ENCODE measurements at regions not wholly inside any gene's neighbourhood (a gene's known extent, or its start where the extent isn't known, plus 50 kb on each side); places are given as distances from the start of the nearest gene placed in this dataset.

- no peak for DNase-seq
Measured at GRCh38 chr11:129324533-129325175, 51.0 kb upstream of the BARX2 start.

- DNase-seq = no peak
Measured at GRCh38 chr11:129323896-129324502, 51.6 kb upstream of the BARX2 start.

DNA sequence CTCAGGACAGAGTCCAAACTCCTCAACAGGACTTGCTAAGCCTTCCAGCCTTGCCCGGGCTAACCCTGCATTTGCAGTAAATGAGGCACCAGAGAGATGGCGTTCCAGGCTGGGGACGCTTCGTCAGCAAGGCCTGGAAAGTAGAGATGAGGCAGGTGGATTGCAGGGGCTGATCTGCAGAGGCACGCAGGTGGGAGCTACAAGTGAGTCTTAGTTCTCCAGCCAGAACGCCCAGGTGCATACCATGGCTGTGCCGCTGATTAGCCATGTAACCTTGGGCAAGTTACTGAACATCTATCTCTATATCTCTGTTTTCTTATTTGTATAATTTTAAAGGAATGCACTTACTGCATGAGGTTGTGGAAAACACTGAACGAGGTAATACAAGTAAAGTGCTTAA lies 52.7 kb upstream of the BARX2 start:
- no peak for DNase-seq

DNA sequence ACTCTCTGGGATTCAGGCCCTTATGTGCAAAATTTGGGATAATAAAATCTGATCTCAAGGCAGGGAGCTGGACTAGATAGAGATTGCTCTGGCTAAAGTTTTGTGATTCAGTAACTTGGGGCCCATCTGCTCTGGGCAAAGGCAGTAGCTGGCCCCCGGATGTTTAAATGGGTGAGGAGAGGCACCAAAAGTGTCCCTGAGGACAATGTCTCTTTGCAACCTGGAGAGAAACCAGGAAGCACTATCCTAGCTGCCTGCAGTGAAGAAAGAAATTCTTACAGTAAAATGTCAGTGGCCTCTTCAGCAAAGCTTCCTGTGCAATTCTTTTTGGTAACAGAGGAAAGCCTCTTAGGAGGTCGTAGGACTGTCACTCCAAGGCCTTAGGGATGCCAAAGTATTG lies 54.6 kb upstream of the BARX2 start:
- no peak for DNase-seq

DNA sequence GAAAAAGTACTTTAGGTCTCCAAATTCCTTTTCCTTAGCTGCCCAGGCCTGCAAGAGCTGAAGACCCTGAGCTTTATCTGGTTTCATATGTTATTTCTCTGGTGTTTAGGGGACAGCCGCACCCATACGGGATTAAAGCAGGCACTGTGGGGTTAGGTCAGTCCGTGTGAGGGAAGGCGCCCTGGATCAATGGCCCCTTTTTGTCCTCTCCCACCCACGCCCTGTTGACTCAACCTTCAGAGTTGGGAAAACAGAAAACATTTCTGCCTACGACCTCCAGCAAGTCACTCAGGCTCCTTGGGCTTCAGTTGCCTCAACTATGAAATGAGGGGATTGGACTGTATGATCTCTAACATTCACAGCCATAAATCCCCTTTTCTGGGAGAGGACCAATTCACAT lies 55.2 kb upstream of the BARX2 start:
- no peak for DNase-seq

- no peak for DNase-seq
Measured at GRCh38 chr11:129319751-129320150, 55.9 kb upstream of the BARX2 start.

DNA sequence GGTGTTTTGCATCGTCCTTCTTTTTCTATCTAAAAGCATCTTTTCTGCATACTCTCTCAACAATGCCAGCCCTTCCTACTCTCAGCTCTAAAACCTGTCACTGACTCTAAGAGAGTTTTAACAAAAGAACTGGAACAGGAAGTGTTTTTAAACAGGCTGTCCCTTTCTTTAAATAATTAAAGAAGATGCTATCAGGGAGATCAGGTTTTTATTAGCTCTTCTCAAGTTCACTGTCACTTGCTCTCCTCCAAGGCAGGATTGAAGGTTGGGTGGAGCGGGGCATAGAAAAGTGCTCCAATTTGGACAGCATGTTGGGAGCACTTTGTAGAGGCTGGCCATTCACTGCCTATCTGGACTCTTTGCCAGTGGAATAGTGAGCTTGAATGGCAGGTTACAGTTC lies 56.4 kb upstream of the BARX2 start:
- DNase-seq = no peak

DNA sequence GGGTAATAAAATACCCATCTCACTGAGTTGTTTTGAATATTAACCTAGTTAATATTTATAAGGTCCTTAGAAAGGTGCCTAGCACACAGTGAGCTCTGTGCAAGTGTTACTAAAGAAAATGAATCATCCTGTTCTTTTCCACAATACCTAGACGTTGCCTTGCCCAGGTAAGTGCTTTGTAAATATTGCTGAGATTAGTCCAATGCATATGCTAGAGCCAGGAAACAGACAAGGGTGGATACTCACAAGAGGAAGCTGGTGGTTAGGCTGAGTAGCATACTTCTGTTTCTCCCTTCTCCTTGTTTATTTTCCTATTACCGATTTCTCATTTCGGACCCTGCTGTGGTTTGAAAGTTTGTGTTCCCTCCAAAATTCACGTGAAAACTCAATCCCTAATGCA lies 58.1 kb upstream of the BARX2 start:
- DNase-seq = peak; percentile 6

- DNase-seq = no peak
Measured at GRCh38 chr11:129316781-129317180, 58.9 kb upstream of the BARX2 start.

DNA sequence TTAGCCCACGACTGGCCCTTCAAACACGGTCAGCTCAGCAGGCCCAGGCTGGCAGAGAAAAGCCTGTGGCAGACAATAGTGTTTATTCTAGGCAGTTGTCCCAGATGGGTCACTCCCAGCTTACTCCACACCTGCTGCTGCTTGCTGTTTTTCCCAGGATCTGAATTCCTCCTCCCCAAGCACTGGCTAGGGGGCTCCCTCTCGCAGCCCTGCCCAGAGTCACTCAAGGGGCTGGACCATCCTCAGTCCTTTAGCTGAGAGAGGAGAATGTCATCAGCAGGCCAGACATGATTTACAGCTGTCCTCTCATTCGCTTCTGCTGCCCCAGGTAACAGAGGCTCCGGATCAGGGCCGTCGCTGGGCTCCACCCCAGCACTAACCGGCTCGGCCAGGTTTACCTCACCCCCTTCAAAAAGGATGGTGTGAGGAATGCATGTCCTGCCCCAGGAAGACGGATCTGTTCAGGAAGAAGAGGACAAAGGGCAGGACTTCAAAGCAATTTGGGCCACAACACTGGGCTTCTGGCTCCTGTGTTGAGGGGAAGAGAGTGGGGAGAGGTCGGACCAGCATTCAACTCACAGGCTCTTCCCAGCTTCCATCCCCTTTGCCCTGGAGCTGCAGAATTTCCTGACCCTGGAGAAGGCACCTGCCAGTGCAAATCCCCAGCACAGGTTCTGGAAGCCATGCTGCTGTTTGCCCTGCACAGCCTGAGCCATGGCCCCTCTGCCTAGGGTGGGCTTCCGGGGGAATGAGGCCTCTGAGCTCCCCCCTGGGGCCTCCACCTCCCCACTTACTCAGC lies 59.7 kb upstream of the BARX2 start:
- DNase-seq = peak; percentile 26

DNA sequence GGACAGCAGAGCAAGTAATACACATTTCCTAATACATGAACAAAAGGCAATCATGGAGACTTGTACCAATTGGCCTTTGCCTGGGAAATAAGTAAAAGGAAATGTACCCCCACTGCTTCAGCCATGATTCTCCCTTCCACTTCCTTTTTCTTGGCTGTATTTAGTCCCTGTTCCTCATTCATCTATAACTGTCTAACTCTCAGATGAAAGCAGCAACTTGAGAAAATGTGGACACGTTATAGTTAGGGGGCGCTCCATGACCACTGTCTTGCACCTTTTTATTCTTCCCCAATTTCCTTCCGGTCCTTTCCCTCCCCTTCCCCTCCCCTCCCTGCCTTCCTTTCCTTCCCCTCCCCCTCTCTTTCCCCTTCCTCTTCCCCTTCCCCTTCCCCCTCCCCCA lies 61.3 kb upstream of the BARX2 start:
- DNase-seq = no peak

DNA sequence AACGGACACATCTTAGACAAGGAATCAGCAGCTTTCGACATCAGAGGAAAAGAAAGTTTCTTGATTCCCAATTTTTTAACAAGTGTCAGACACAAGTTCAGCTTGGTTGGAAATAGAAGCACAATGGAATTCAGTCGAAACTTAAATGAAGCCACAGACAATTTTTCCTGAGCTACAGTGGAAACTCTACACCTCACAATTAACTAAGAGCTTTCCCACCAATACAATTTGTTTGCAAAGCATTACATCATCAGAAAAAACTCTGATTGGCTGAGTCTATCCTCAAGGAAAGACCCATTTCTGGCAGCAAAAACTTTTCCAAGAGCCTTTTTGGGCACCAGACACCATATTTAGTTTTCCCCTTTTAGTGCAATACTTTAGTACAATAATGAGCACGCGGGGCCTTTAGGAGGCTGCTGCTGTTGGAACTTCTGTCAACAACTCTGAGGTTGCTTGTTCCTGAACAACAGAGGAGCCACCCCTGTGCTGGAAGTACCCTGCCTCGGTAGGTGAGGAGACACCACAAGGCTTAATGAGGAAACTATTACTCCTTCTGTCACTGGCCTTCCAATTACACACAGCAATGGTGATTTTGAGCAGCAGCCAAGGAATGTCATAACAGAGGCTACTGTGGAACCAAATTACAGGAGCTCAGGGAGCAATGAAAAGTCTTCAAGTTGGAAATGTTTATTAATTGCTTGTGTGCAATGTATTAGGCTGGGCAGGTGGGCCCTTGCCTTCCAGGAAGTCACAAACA lies 61.9 kb upstream of the BARX2 start:
- DNase-seq = no peak

DNA sequence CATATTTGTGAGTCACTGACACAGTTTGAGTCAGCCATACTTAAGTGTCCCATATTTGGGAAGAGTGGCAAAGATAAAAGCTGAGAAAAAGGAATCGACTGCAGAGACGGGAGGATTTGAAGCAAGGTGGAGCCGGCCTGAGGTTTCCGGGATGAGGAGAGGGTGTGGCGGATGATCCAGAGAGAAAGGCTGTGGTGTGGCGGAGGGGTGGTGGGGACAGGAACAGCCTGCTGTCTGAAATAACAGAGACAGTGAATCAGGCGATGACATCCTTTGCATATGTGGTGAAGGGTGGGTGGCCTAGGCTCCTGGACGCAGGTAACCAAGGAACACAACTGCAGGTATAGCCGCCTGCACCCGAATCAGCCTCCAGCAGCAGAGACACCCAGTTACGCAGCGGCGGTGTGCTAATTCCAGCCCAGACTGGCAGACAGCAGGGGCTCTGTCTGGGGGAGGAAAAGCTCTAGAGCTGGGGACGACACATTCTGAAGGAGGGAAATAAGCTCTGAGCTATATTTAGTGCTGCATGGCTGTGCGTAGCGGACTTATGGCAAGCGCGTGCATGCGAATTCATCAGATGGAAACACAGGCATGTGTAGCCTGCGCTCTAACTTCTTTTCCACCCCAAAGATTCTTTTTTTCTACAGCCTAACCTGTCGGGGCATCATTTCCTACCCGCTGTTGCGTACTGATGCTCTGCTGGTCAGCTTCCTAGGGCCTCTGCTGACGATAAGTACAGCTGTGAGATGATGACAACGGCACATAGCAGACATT lies 62.7 kb upstream of the BARX2 start:
- no peak for DNase-seq

- DNase-seq = no peak
Measured at GRCh38 chr11:129308241-129308865, 67.3 kb upstream of the BARX2 start.

GRCh38 chr11:129307162-129307561 lies 68.5 kb upstream of the BARX2 start:
- no peak for DNase-seq

DNA sequence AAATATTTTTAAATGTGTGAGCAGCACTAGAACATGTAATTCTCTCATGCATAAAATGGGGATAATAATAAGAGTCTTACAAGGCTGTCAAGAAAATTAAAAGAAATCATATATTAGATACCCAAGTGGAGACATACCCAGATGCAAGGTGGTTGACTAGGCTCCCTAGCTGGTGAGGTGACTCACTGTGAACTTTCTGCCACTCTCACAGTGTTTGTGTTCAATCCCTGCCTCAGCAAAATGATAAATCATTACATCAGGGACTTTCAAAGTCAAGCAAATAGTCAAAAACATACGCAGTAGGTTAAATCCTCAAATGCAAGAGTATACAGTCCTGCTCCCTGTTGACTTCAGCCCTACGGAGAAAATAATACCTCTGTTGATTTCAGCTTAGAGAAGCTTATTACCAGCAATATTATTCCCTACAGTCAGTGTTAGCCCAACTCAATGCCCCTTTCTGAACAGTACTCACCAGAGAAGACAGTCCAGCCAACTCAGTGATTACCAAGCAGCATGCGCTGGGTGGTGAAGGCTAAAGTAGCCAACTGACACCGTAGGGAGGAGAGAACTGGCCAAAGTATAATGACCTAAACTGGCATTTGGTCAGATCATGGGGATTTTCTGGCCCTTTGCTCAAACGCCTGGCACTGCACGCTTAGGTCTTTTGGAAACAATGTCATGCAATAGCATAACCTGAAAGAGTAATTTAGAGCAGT lies 73.1 kb upstream of the BARX2 start:
- DNase-seq = no peak

- no peak for DNase-seq
Measured at GRCh38 chr11:129300099-129300498, 75.5 kb upstream of the BARX2 start.

DNA sequence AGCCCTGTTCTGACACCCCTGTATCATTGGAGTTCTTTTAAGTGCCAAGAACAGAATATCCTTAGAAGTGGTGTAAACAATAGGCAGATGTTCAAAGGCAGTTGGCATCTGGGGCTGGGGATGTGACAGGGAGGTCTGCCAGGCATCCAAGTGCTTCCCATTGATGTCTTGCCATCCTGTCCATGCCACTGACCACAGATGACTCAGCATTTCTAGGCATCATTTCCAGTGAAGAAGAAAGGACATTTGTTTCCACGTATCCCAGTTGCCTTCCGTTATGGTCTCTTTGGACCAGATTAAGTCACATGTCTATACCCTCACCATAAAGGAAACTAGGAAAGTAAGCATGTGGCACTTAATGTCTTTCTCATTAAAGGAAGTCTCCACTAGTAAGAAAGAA lies 76.7 kb upstream of the BARX2 start:
- DNase-seq = no peak

DNA sequence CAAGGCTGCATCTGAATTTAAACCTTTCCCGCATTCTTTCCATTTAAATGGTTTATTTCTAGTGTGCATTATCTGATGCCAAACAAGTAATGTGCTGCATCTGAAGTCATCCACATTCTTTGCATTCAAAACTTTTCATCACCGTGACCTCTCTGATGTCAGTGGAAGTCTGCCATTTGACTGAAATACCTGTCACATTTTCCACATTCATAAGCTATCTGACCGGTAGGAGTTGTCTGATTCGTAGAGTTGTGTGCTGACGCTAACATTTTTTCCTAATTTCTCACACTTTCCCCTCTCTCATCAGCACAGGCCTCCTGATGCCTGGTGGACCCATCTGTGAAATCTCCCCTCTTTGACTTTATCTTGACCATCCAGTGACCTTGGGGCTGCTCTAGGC lies 79.9 kb upstream of the BARX2 start:
- DNase-seq = no peak

- no peak for DNase-seq
Measured at GRCh38 chr11:129292771-129293170, 82.9 kb upstream of the BARX2 start.

GRCh38 chr11:129292092-129292491 lies 83.6 kb upstream of the BARX2 start:
- DNase-seq = no peak

DNA sequence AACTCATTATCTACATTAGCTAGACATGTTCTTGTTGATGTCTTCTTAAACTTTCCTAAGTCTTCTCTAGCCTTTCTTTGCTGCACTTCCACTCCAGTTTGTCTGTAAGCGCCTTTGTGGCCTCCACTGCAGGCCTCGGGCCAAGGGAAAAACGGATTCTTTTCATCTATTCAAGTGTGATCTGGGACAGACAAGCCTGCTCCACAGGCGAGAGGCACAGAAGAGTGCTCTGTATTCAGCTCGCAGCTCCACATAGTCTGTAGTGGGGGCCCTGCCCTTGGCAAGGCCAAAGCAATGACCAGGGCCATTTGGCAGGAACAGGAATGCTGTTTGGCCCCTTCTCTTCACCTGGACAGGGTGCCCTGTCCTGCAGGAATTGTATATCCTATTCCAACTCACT lies 84.1 kb upstream of the BARX2 start:
- no peak for DNase-seq
